ENCODE measurements at regions not wholly inside any gene's neighbourhood (a gene's known extent, or its start where the extent isn't known, plus 50 kb on each side); places are given as distances from the start of the nearest gene placed in this dataset.

DNA sequence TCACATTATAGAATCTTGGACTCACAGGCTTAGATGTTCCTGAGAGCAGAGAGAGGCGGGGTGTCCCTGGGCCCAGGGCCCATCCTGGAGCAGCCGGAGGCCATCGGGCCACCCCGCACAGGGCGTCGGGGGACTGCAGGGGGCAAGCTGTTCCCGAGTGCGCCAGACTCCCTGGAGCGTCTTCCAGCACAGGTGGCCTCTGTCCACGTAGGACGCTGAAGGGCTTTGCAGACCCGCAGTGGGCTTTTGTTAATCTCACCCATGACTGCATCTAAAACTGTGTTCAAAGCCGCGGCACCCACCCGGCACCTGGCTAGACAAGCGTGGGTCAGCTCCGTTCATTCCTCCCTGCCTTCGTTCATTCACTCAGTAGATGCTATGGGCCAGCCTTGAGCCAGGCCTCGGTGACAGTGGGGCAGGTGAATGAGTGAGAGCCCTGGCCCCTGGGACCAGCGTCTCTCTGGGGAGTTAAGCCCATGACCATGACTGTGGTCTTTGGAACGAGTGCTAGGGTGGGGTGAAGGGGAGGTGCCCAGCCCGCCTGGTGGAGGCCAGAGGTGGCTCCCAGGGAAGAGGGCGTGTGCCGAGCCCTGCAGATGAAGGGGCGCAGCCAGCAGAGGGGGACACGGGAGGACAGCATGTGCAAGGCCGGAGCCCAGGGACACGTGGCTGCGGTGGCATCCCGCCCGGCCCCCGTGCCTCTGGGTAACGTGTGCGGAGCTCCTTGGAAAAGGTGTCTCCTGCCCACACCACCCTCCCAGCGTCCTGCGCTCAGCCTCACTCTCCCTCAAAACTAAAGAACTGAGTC lies 98.3 kb downstream of the HMX1 start:
- H3K4ac ChIP-seq (replicated peaks; ENCODE audit: insufficient read length, low read depth, low read length) = no peak overlapping the region
- DNase-seq (ENCODE audit: low read depth in 1 of 2, low spot score in 2 of 2) (no peak), FAIRE-seq (no peak)
- H3K14ac ChIP-seq (ENCODE audit: insufficient read length) = no peak overlapping the region
- no peaks in the 10 kb centered on the region for H3K9me3 ChIP-seq (ENCODE audit: insufficient read depth in 2 of 2, low read depth in 1 of 2, low read length in 1 of 2)
- no peak for TF ChIP-seq MAX (IDR thresholded peaks at IDR 0.05)
- no peak for TF ChIP-seq RNF2 (IDR thresholded peaks at IDR 0.05; ENCODE audit: borderline replicate concordance, low read depth, low read length, missing control alignments, poor library complexity, severe bottlenecking)
- no peak for TF ChIP-seq CHD2 (IDR thresholded peaks at IDR 0.05; ENCODE audit: low read length)
- no peak for TF ChIP-seq EGR1 (IDR thresholded peaks at IDR 0.05; ENCODE audit: borderline replicate concordance, low read depth, low read length)
- no peak for TF ChIP-seq MAFK (IDR thresholded peaks at IDR 0.05; ENCODE audit: low read depth, low read length)
- no peak for TF ChIP-seq CREB1 (IDR thresholded peaks at IDR 0.05)
- no peak for TF ChIP-seq PHF8 (conservative IDR thresholded peaks at IDR 0.05; ENCODE audit: low read depth, low read length)
- no peak for TF ChIP-seq BCL11A (IDR thresholded peaks at IDR 0.05; ENCODE audit: low read depth in 2 of 2, low read length in 2 of 2)
- TF ChIP-seq TCF12 (IDR thresholded peaks at IDR 0.05; ENCODE audit: low read depth, low read length) = no peak
- no peak for TF ChIP-seq SIX5 (IDR thresholded peaks at IDR 0.05; ENCODE audit: low read depth, low read length)
- no peak for TF ChIP-seq CBX5 (IDR thresholded peaks at IDR 0.05; ENCODE audit: low read depth, low read length)
- no peak for TF ChIP-seq SP1 (IDR thresholded peaks at IDR 0.05; ENCODE audit: low read depth, low read length)
- TF ChIP-seq KDM1A (IDR thresholded peaks at IDR 0.05; ENCODE audit: borderline replicate concordance, low read length) = no peak
- H3K18ac ChIP-seq (ENCODE audit: extremely low read depth, low read length) = no peak overlapping the region
- H2BK12ac ChIP-seq (ENCODE audit: low read depth, low read length) = no peak overlapping the region
- no peak overlapping the region for H2BK20ac ChIP-seq (ENCODE audit: low read length)
- no peak overlapping the region for H3K4me3 ChIP-seq (ENCODE audit: extremely low read depth in 1 of 4, insufficient read depth in 2 of 4, low read depth in 3 of 4, low read length in 4 of 4)
- H4K8ac ChIP-seq (ENCODE audit: extremely low read depth, insufficient read depth, low read length) = peak overlapping the region; percentile 48
- H3K27ac ChIP-seq (ENCODE audit: low read depth, low read length) = no peak overlapping the region
- H3K4me2 ChIP-seq (ENCODE audit: insufficient read depth in 1 of 2, low read depth in 2 of 2, low read length in 2 of 2) = no peak overlapping the region
- H2AK5ac ChIP-seq (ENCODE audit: low read depth, low read length) = no peak overlapping the region
- no peak overlapping the region for H2BK5ac ChIP-seq (ENCODE audit: low read depth, low read length)
- WGBS, 2 experiments (ENCODE audit: extremely low coverage in 1 of 2, insufficient coverage in 1 of 2, insufficient read length in 1 of 2, insufficient replicate concordance in 2 of 2, low coverage in 1 of 2, low lambda C conversion rate in 2 of 2, missing lambda C conversion rate in 1 of 2) = 84% methylated on average over 36 of the region's 36 CpGs; no CpG with 5 or more reads in 1 of the 2 experiments
- H3K36me3 ChIP-seq (ENCODE audit: control insufficient read depth in 2 of 4, insufficient read depth in 4 of 4, low read length in 3 of 4) = no peaks in the 10 kb centered on the region
- CTCF ChIA-PET (ENCODE audit: partially characterized antibody) = interaction anchor here (0.5 to 1.3 kb wide), 4 partner anchors 13 to 691 kb away, joined by 3 read pairs; no protein-coding TSS in a partner anchor
- no peaks in the 10 kb centered on the region for H3K79me1 ChIP-seq (ENCODE audit: low read depth, low read length)
- H3K23ac ChIP-seq (ENCODE audit: insufficient read length) = no peak overlapping the region
- no peaks in the 10 kb centered on the region for H3K27me3 ChIP-seq (replicated peaks in 1 of 4; ENCODE audit: control insufficient read depth in 3 of 4, extremely low read depth in 1 of 4, insufficient read depth in 3 of 4, low read length in 3 of 4)
- peaks cover 0 to 7% (median 2%) of the 10 kb centered on the region in 4 experiments; a peak in 4 of 7 replicates for H3K4me1 ChIP-seq (replicated peaks in 1 of 4; ENCODE audit: control insufficient read depth in 3 of 4, insufficient read depth in 4 of 4, low read length in 3 of 4)
- H3K23me2 ChIP-seq (ENCODE audit: low read depth, low read length) = no peaks in the 10 kb centered on the region
- no peak overlapping the region for H3K56ac ChIP-seq (replicated peaks; ENCODE audit: insufficient read length, low read depth, low read length)
- H3K9ac ChIP-seq (replicated peaks in 1 of 4; ENCODE audit: extremely low read depth in 1 of 4, low read depth in 3 of 4, low read length in 3 of 4) = no peak overlapping the region
- no peak overlapping the region for H2BK120ac ChIP-seq (replicated peaks; ENCODE audit: low read depth, low read length)
- peaks cover 0 to 3% of the 10 kb centered on the region in 2 experiments for H4K20me1 ChIP-seq (replicated peaks in 1 of 2; ENCODE audit: control insufficient read depth in 1 of 2, insufficient read depth in 2 of 2, low read length in 2 of 2)
- no peaks in the 10 kb centered on the region for H3K79me2 ChIP-seq (ENCODE audit: control insufficient read depth in 1 of 2, insufficient read depth in 2 of 2, low read length in 2 of 2)
- no peak overlapping the region for H2AFZ ChIP-seq (ENCODE audit: low read length)
- H4K5ac ChIP-seq (ENCODE audit: insufficient read length, low read depth, low read length) = no peak overlapping the region
- POLR2A ChIA-PET (ENCODE audit: partially characterized antibody) = no interaction called here
- H2BK15ac ChIP-seq (ENCODE audit: low read length) = no peak overlapping the region
- no peak overlapping the region for H4K91ac ChIP-seq (replicated peaks; ENCODE audit: insufficient read length, low read length)

Measured in H1 (cell line).